Bronchial epithelial cell (primary cell): ENCODE measurements at regions not wholly inside any gene's neighbourhood (a gene's known extent, or its start where the extent isn't known, plus 50 kb on each side); places are given as distances from the start of the nearest gene placed in this dataset.

Source experiments
- DNase-seq: peaks from one replicate; pipeline ENCODE4 v3.0.0-alpha.2; 2010; ENCODE audit warnings: low read depth
- FAIRE-seq: peaks from 2 replicates; lab custom pipeline; 2011; peaks lifted over from hg19 to GRCh38; lab: Jason Lieb, UNC
- H3K27me3 ChIP-seq: 2 replicates; pipeline ENCODE4 v1.5.1; 2011; ENCODE audit warnings: low read length; ENCODE audit not compliant: control insufficient read depth, insufficient read depth
- H3K36me3 ChIP-seq: 2 replicates; pipeline ENCODE4 v1.5.1; 2011; ENCODE audit warnings: low read length; ENCODE audit not compliant: control insufficient read depth, insufficient read depth
- H3K4me3 ChIP-seq: 2 replicates; pipeline ENCODE4 v1.5.1; 2011; ENCODE audit warnings: mild to moderate bottlenecking, low read depth, low read length, control low read depth
- TF ChIP-seq, protein P1 (sequence below): IDR thresholded peaks from 2 replicates; pipeline ENCODE4 v1.5.1; 2011; ENCODE audit warnings: mild to moderate bottlenecking, moderate library complexity, low read length, control low read depth, inconsistent platforms; ENCODE audit not compliant: insufficient read depth, severe bottlenecking

DNA sequence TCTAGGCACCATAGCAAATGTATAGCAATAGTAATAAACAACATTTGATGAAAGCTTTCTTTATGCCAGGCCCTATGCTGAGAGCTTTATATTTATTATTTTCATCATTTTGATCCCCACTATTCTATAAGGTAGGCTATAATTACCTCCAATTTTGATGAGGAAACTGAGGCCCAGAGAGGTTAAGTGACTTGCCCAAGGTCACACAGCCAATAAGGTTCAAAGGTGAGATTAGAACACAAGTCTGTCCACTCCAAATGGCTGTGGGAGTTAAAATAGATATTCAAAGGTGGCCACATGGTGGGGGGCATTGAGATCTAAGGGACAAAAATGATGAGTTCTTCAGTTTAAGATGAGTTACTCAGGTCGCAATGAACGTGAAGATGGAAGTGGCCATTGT, 269.9 kb downstream of the BMP7 start:
- no peaks in the 10 kb centered on the region for H3K36me3 ChIP-seq
- TF ChIP-seq, protein P1, sequence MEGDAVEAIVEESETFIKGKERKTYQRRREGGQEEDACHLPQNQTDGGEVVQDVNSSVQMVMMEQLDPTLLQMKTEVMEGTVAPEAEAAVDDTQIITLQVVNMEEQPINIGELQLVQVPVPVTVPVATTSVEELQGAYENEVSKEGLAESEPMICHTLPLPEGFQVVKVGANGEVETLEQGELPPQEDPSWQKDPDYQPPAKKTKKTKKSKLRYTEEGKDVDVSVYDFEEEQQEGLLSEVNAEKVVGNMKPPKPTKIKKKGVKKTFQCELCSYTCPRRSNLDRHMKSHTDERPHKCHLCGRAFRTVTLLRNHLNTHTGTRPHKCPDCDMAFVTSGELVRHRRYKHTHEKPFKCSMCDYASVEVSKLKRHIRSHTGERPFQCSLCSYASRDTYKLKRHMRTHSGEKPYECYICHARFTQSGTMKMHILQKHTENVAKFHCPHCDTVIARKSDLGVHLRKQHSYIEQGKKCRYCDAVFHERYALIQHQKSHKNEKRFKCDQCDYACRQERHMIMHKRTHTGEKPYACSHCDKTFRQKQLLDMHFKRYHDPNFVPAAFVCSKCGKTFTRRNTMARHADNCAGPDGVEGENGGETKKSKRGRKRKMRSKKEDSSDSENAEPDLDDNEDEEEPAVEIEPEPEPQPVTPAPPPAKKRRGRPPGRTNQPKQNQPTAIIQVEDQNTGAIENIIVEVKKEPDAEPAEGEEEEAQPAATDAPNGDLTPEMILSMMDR: no peak
- FAIRE-seq (no peak), DNase-seq (no peak)
- no peak overlapping the region for H3K4me3 ChIP-seq
- H3K27me3 ChIP-seq: no peaks in the 10 kb centered on the region

DNA sequence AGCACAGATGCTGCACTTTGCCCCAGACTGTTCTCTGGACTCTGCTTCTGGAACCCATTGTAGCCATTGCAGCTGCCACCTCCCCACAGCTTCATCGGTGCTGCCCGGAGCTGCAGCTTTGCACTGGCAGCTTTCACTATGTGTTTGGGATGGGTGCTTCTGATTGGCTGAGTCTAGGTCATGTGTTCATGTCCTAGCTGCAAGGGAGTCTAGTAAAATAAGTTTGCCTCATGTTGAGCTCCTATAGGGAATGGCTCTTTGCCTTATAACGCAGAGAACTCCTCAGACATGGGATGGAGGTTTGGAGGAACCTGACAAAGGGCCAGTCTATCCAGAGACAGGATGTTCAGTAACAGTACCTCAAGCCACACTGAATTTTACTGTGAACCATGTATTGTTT, 268.0 kb downstream of the BMP7 start:
- TF ChIP-seq, protein P1: no peak
- FAIRE-seq: peak; percentile 28
- no peaks in the 10 kb centered on the region for H3K27me3 ChIP-seq
- H3K36me3 ChIP-seq: no peaks in the 10 kb centered on the region
- H3K4me3 ChIP-seq: no peak overlapping the region
- no peak for DNase-seq

DNA sequence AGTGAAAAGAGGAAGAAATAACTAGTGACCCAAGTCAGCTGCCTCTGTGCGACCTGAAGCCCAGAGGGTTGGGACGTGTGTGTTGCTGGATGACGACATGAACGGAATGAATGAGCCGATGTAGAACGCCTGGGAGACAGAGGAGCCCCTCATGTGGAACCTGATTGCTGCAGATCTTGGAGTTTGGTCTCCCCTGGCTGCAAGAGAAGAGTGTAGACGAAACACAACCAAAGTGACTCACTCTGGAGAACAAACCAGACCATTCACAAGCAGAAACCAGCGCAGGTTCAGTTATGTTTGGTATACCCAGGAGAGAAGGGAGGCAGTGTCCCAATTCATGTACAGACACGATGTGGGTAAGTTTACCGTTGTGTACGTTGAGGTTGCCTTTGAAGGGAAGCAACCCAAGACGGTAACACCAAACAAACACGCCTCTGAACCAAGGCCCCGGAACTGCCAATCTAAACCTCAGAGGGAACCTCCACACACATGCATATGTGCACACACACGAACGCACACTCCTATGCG, 265.9 kb downstream of the BMP7 start:
- no peaks in the 10 kb centered on the region for H3K36me3 ChIP-seq
- no peak overlapping the region for H3K4me3 ChIP-seq
- FAIRE-seq: no peak
- peak; percentile 10 for DNase-seq
- TF ChIP-seq, protein P1: no peak
- no peaks in the 10 kb centered on the region for H3K27me3 ChIP-seq

DNA sequence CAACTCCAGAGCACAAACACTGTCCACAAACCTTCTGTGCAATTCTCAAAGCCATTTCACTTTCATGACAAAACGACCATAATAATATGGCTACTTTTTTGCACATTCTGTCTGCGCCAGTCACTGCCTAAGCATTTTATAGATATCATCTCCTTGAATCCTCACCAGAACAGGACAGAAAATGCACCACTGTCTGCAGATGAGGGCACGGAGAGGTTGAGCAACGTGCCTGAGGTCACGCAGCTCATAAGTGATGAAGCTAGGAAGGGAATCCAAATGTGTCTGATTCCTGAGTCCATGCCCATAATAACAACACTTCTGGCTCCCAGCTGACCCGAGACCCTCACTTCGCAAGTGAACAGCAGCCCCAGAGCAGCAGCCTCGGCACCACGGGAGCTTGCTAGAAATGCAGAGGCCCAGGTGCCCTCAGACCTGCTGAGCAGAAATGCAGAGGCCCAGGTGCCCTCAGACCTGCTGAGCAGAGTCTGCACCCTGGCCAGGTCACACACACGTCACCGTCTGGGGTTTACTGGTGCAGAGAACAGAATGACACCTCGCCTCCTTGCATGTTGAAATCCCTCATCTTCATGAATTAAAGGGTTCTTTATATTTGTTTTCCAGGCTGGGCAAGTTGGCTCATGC, 265.2 kb downstream of the BMP7 start:
- TF ChIP-seq, protein P1: no peak
- FAIRE-seq (no peak), DNase-seq (no peak)
- Histone ChIP-seq H3K4me3 (no peak overlapping the region), H3K36me3 (no peaks in the 10 kb centered on the region), H3K27me3 (no peaks in the 10 kb centered on the region)

DNA sequence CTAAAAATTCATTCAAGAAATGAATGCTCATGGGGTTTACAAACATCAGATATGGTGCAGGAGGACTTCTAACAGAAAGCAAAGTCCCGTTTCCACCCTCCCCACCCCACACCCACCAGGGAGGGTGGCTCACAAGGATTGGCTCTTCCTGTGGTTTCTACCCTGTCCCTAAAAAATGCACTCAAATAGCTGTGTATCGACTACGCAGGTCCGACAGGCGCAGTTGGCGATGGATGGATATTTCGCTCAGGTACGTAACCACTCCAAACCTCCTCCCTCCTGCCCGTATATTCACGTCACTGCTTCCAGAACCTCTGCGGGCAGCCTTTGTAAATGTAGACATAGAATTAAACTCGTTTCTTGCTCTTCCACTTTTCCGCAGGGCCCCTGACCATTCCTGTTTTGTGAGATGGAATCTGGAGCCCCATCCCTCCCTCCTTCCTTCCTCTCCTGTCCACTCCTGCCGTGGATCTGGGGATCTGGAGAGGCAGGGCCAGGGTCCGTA, 264.3 kb downstream of the BMP7 start:
- Histone ChIP-seq H3K4me3 (no peak overlapping the region), H3K36me3 (no peaks in the 10 kb centered on the region), H3K27me3 (no peaks in the 10 kb centered on the region)
- TF ChIP-seq, protein P1: no peak
- FAIRE-seq (no peak), DNase-seq (no peak)
